OCI-LY7 (cell line): ENCODE measurements at regions not wholly inside any gene's neighbourhood (a gene's known extent, or its start where the extent isn't known, plus 50 kb on each side); places are given as distances from the start of the nearest gene placed in this dataset.

Experiments used
- BruUV-seq: library from RNA; stranded (reverse); fragments of 400-500 nt; replicated peaks from 2 replicates; lab custom pipeline; 2021; lab: Mats Ljungman, UMichigan
- CTCF ChIA-PET: fragments of 300-600 bp; sonication (Branson Sonifier 250); formaldehyde crosslinking; loops from one replicate; lab custom pipeline; 2022; ENCODE audit warnings: antibody characterized with exemption; ENCODE audit not compliant: unreplicated experiment; lab: Charles Lee
- POLR2A ChIA-PET: fragments of 300-600 bp; sonication (Branson Sonifier 250); formaldehyde crosslinking; loops from one replicate; lab custom pipeline; 2022; ENCODE audit warnings: antibody characterized with exemption; lab: Charles Lee
- DNase-seq: peaks from one replicate; pipeline ENCODE4 v3.0.0-alpha.2; 2015; ENCODE audit warnings: low spot score
- H2AFZ ChIP-seq: fragments of 200-600 bp; sonication (generic), shearing (Covaris generic); 2 replicates; pipeline ENCODE4 v1.6.1; 2014; ENCODE audit warnings: mild to moderate bottlenecking, antibody characterized with exemption, low read length, moderate library complexity
- H3K27ac ChIP-seq: fragments of 200-600 bp; sonication (generic); 2 replicates; pipeline ENCODE4 v1.5.1; 2014; ENCODE audit warnings: mixed run types, low read depth, mild to moderate bottlenecking, moderate library complexity, low read length, inconsistent platforms; ENCODE audit not compliant: poor library complexity, severe bottlenecking
- H3K36me3 ChIP-seq: fragments of 200-600 bp; sonication (generic); 2 replicates; pipeline ENCODE4 v1.6.1; 2014; ENCODE audit warnings: mild to moderate bottlenecking, antibody characterized with exemption, low read length, moderate library complexity, mixed read lengths; ENCODE audit not compliant: insufficient read depth
- H3K4me1 ChIP-seq: fragments of 200-600 bp; sonication (generic); 2 replicates; pipeline ENCODE4 v1.5.1; 2014; ENCODE audit warnings: mild to moderate bottlenecking, low read length; ENCODE audit not compliant: insufficient read depth, poor library complexity, severe bottlenecking
- H3K4me2 ChIP-seq: fragments of 200-600 bp; sonication (generic); 2 replicates; pipeline ENCODE4 v1.6.1; 2014; ENCODE audit warnings: mild to moderate bottlenecking, low read length
- H3K4me3 ChIP-seq: fragments of 200-600 bp; sonication (generic); 2 replicates; pipeline ENCODE4 v1.5.1; 2014; ENCODE audit warnings: mild to moderate bottlenecking, low read depth, low read length; ENCODE audit not compliant: poor library complexity, severe bottlenecking
- H3K79me2 ChIP-seq: fragments of 200-600 bp; sonication (generic); 2 replicates; pipeline ENCODE4 v1.6.1; 2016; ENCODE audit warnings: low read depth, mild to moderate bottlenecking, low read length, moderate library complexity, mixed read lengths; ENCODE audit not compliant: insufficient read depth
- H3K9me2 ChIP-seq: fragments of 200-600 bp; sonication (generic); 2 replicates; pipeline ENCODE4 v1.6.1; 2016; ENCODE audit warnings: mild to moderate bottlenecking, low read length, mixed read lengths; ENCODE audit not compliant: insufficient read depth
- H3K9me3 ChIP-seq: fragments of 200-600 bp; sonication (generic); 2 replicates; pipeline ENCODE4 v1.6.1; 2014; ENCODE audit warnings: mild to moderate bottlenecking, mixed run types, low read length, mixed read lengths
- H4K20me1 ChIP-seq: fragments of 200-600 bp; sonication (generic); 2 replicates; pipeline ENCODE4 v1.6.1; 2014; ENCODE audit warnings: mild to moderate bottlenecking, antibody characterized with exemption, low read length, moderate library complexity, mixed read lengths; ENCODE audit not compliant: insufficient read depth
- EZH2phosphoT487 ChIP-seq: fragments of 200-600 bp; sonication (generic); IDR thresholded peaks from 2 replicates; pipeline ENCODE4 v1.6.1; 2018; ENCODE audit warnings: low read depth, borderline replicate concordance, mild to moderate bottlenecking, mixed run types, antibody characterized with exemption, low read length, moderate library complexity, mixed read lengths
- intact Hi-C: fragments of 100-400 bp; cut with micrococcal nuclease; formaldehyde crosslinking; loops from one replicate; pipeline ENCODE4 v1.10.0; 2022; ENCODE audit not compliant: unreplicated experiment
- TF ChIP-seq, protein P1 (sequence below): fragments of 200-600 bp; sonication (generic); conservative IDR thresholded peaks from 2 replicates; pipeline ENCODE4 v1.5.1; 2014; ENCODE audit warnings: mild to moderate bottlenecking, antibody characterized with exemption, low read length, moderate library complexity, mixed read lengths

DNA sequence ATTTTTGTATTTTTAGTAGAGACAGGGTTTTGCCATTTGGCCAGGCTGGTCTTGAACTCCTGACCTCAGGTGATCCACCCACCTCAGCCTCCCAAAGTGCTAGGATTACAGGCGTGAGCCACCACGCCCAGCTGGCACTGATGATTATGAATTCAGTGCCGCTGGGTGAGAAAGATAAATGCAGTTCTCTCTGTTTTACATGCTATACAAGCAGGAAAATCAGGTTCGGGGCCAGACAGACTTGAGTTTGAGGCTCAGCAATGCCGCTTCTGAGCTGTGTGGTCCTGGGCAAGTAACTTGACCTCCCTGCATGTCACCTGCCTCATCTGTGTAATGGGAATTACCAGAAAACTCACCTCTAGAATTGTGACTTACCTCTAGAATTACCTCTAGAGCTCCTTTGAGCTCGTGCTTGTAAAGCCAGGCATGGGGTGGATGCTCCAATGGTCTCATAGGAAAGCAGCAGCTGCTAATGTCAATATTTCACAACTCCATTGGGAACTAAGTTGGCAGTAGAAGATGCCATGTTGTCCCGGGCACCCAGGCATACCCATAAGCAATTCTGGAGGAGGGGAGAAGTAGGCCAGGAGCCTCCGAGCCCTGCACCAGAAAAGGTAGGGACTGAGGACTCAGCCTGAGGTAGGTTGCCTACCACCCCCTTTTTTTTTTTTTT is 119.8 kb upstream of the SLC25A33 start:
- CTCF ChIA-PET: no interaction called here

DNA sequence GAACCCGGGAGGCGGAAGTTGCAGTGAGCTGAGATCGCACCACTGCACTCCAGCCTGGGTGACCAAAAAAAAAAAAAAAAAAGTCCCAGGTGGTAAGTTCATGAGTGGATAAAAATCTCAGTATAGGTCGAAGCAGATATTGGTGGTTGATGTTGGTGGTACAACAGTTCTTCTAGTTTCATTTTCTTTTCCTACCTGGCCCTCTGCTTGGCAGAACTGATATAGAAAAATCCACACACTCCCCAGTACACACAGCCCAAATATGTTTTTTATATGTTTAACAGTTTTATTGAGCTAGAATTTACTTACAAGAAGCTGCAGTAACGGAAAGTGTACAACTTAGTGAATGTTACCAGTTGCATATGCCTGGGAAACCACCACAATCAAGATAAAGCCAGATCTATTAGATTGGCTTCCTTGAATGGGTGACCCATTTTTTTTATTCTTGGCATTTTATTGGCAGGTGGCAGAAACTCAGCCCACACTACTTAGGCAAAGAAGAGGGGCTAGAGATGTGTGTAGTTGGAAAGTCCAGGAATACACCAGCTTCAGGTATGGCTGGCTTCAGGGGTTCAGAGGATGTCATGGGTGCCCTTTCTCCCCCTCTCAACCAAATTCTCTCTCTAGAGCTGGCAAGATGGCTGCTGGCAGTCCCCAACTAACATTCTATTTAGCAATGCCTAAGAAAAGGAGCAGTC is 118.3 kb upstream of the SLC25A33 start:
- Histone ChIP-seq H2AFZ (peak overlapping the region; percentile 44; the same call in 1 of the 2 replicates), H4K20me1 (no peaks in the 10 kb centered on the region), H3K4me3 (peak overlapping the region; percentile 24), H3K36me3 (no peaks in the 10 kb centered on the region), H3K9me3 (no peaks in the 10 kb centered on the region), H3K4me1 (peaks cover 100% of the 10 kb centered on the region), H3K4me2 (peak overlapping the region; percentile 60), H3K9me2 (no peaks in the 10 kb centered on the region), H3K27ac (peak overlapping the region; percentile 74), H3K79me2 (no peaks in the 10 kb centered on the region)
- no peak for TF ChIP-seq EZH2phosphoT487
- TF ChIP-seq, protein P1, sequence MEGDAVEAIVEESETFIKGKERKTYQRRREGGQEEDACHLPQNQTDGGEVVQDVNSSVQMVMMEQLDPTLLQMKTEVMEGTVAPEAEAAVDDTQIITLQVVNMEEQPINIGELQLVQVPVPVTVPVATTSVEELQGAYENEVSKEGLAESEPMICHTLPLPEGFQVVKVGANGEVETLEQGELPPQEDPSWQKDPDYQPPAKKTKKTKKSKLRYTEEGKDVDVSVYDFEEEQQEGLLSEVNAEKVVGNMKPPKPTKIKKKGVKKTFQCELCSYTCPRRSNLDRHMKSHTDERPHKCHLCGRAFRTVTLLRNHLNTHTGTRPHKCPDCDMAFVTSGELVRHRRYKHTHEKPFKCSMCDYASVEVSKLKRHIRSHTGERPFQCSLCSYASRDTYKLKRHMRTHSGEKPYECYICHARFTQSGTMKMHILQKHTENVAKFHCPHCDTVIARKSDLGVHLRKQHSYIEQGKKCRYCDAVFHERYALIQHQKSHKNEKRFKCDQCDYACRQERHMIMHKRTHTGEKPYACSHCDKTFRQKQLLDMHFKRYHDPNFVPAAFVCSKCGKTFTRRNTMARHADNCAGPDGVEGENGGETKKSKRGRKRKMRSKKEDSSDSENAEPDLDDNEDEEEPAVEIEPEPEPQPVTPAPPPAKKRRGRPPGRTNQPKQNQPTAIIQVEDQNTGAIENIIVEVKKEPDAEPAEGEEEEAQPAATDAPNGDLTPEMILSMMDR: no peak
- intact Hi-C loops: loop anchor here (10.0 kb wide), 1 partner anchor 896 kb away; no protein-coding TSS in a partner anchor
- DNase-seq: no peak
- POLR2A ChIA-PET: interaction anchor here (0.6 to 3.2 kb wide), 5 partner anchors 7 to 523 kb away, joined by 3 to 20 read pairs (median 7); no protein-coding TSS in a partner anchor
- BruUV-seq: no TSS peak
- CTCF ChIA-PET: interaction anchor here (0.7 to 1.3 kb wide), 2 partner anchors 8 to 21 kb away, joined by 3 read pairs; no protein-coding TSS in a partner anchor

More for the DNA sequence above, 119.8 kb upstream of the SLC25A33 start:
- no peak for TF ChIP-seq EZH2phosphoT487
- TF ChIP-seq, protein P1: no peak
- DNase-seq: no peak
- no peak overlapping the region for H3K4me3 ChIP-seq
- H2AFZ ChIP-seq: no peak overlapping the region
- POLR2A ChIA-PET: interaction anchor here (0.9 to 1.2 kb wide), 2 partner anchors 14 to 20 kb away, joined by 4 to 7 read pairs; no protein-coding TSS in a partner anchor
- H3K4me1 ChIP-seq: peaks cover 98% of the 10 kb centered on the region
- no TSS peak for BruUV-seq
- H4K20me1 ChIP-seq: no peaks in the 10 kb centered on the region
- H3K9me3 ChIP-seq: no peaks in the 10 kb centered on the region
- no peaks in the 10 kb centered on the region for H3K9me2 ChIP-seq
- H3K79me2 ChIP-seq: no peaks in the 10 kb centered on the region
- intact Hi-C loops: loop anchor here (10.0 kb wide), 1 partner anchor 895 kb away; no protein-coding TSS in a partner anchor
- no peaks in the 10 kb centered on the region for H3K36me3 ChIP-seq
- peak overlapping the region; percentile 60 for H3K4me2 ChIP-seq
- H3K27ac ChIP-seq: peak overlapping the region; percentile 74
